ENCODE measurements at regions not wholly inside any gene's neighbourhood (a gene's known extent, or its start where the extent isn't known, plus 50 kb on each side); places are given as distances from the start of the nearest gene placed in this dataset.

GRCh38 chr21:15164678-15165303 lies 100.0 kb upstream of the NRIP1 start:
- WGBS, 2 experiments (ENCODE audit: low coverage in 1 of 2, low lambda C conversion rate in 2 of 2, missing lambda C conversion rate in 2 of 2), result 57 to 58% methylated on average over 2 of the region's 2 CpGs
- Histone ChIP-seq H3K27ac (no peak overlapping the region), H3K4me2 (ENCODE audit: unreplicated experiment) (no peak overlapping the region), H3K9me3 (ENCODE audit: low read depth) (no peaks in the 10 kb centered on the region), H3F3A (ENCODE audit: insufficient read depth) (no peaks in the 10 kb centered on the region), H3K4me3 (no peak overlapping the region), H3K4me1 (ENCODE audit: insufficient read depth) (no peaks in the 10 kb centered on the region), H3K9me2 (ENCODE audit: insufficient read depth) (no peaks in the 10 kb centered on the region), H2AFZ (no peak overlapping the region), H3K79me2 (ENCODE audit: insufficient read depth) (no peaks in the 10 kb centered on the region), H4K20me1 (ENCODE audit: insufficient read depth) (no peaks in the 10 kb centered on the region), H3K36me3 (ENCODE audit: low read depth) (no peaks in the 10 kb centered on the region), H3K9ac (no peak overlapping the region), H3K27me3 (replicated peaks; ENCODE audit: insufficient read depth) (no peaks in the 10 kb centered on the region; the same call in 1 of the 2 replicates)
- TF ChIP-seq EZH2 (IDR thresholded peaks at IDR 0.05; ENCODE audit: insufficient read depth, poor library complexity, severe bottlenecking), result no peak
- TF ChIP-seq EZH2phosphoT487 (IDR thresholded peaks at IDR 0.05; ENCODE audit: insufficient read depth, low read depth), result no peak
- in situ Hi-C loops (cut with MboI), result no loop called here
- DNase-seq, result peak; percentile 2

- Histone ChIP-seq H3K9me2 (ENCODE audit: insufficient read depth) (no peaks in the 10 kb centered on the region), H3K9me3 (ENCODE audit: low read depth) (no peaks in the 10 kb centered on the region), H3K79me2 (ENCODE audit: insufficient read depth) (no peaks in the 10 kb centered on the region), H3K4me1 (ENCODE audit: insufficient read depth) (no peaks in the 10 kb centered on the region), H3K9ac (no peak overlapping the region), H4K20me1 (ENCODE audit: insufficient read depth) (no peaks in the 10 kb centered on the region), H3K27ac (no peak overlapping the region), H3K4me2 (ENCODE audit: unreplicated experiment) (no peak overlapping the region), H3K4me3 (no peak overlapping the region), H3F3A (ENCODE audit: insufficient read depth) (no peaks in the 10 kb centered on the region), H3K36me3 (ENCODE audit: low read depth) (no peaks in the 10 kb centered on the region), H2AFZ (no peak overlapping the region), H3K27me3 (replicated peaks; ENCODE audit: insufficient read depth) (no peaks in the 10 kb centered on the region; the same call in 1 of the 2 replicates)
- TF ChIP-seq EZH2phosphoT487 (IDR thresholded peaks at IDR 0.05; ENCODE audit: insufficient read depth, low read depth), result no peak
- no peak for TF ChIP-seq EZH2 (IDR thresholded peaks at IDR 0.05; ENCODE audit: insufficient read depth, poor library complexity, severe bottlenecking)
- in situ Hi-C loops (cut with MboI), result no loop called here
- WGBS, 2 experiments (ENCODE audit: low coverage in 1 of 2, low lambda C conversion rate in 2 of 2, missing lambda C conversion rate in 2 of 2), result 22 to 23% methylated on average over 2 of the region's 2 CpGs
- no peak for DNase-seq
Observed at GRCh38 chr21:15170614-15171013, 105.8 kb upstream of the NRIP1 start.

- no peak for DNase-seq
- no peaks in the 10 kb centered on the region; the same call in 1 of the 2 replicates for H3K27me3 ChIP-seq (replicated peaks; ENCODE audit: insufficient read depth)
Observed at GRCh38 chr21:15171546-15171945, 106.7 kb upstream of the NRIP1 start.

GRCh38 chr21:15172963-15173362 lies 108.2 kb upstream of the NRIP1 start:
- H3F3A ChIP-seq (ENCODE audit: insufficient read depth), result no peaks in the 10 kb centered on the region
- H3K4me3 ChIP-seq, result no peak overlapping the region
- H2AFZ ChIP-seq, result no peak overlapping the region
- H3K27me3 ChIP-seq (replicated peaks; ENCODE audit: insufficient read depth), result no peaks in the 10 kb centered on the region
- no peaks in the 10 kb centered on the region for H3K9me3 ChIP-seq (ENCODE audit: low read depth)
- in situ Hi-C loops (cut with MboI), result no loop called here
- H3K4me2 ChIP-seq (ENCODE audit: unreplicated experiment), result no peak overlapping the region
- 43 to 45% methylated on average over 3 of the region's 3 CpGs for WGBS, 2 experiments (ENCODE audit: low coverage in 1 of 2, low lambda C conversion rate in 2 of 2, missing lambda C conversion rate in 2 of 2)
- H4K20me1 ChIP-seq (ENCODE audit: insufficient read depth), result no peaks in the 10 kb centered on the region
- DNase-seq, result no peak
- H3K4me1 ChIP-seq (ENCODE audit: insufficient read depth), result no peaks in the 10 kb centered on the region
- no peak overlapping the region for H3K27ac ChIP-seq
- no peaks in the 10 kb centered on the region for H3K79me2 ChIP-seq (ENCODE audit: insufficient read depth)
- no peaks in the 10 kb centered on the region for H3K9me2 ChIP-seq (ENCODE audit: insufficient read depth)
- no peak for TF ChIP-seq EZH2phosphoT487 (IDR thresholded peaks at IDR 0.05; ENCODE audit: insufficient read depth, low read depth)
- TF ChIP-seq EZH2 (IDR thresholded peaks at IDR 0.05; ENCODE audit: insufficient read depth, poor library complexity, severe bottlenecking), result no peak
- H3K9ac ChIP-seq, result no peak overlapping the region
- H3K36me3 ChIP-seq (ENCODE audit: low read depth), result no peaks in the 10 kb centered on the region

More at GRCh38 chr21:15171546-15171945, 106.7 kb upstream of the NRIP1 start:
- H3K27ac ChIP-seq, result no peak overlapping the region
- H3K9me2 ChIP-seq (ENCODE audit: insufficient read depth), result no peaks in the 10 kb centered on the region
- no peaks in the 10 kb centered on the region for H3K9me3 ChIP-seq (ENCODE audit: low read depth)
- no peaks in the 10 kb centered on the region for H3K36me3 ChIP-seq (ENCODE audit: low read depth)
- no peak overlapping the region for H2AFZ ChIP-seq
- H3K4me1 ChIP-seq (ENCODE audit: insufficient read depth), result no peaks in the 10 kb centered on the region
- no peak overlapping the region for H3K4me3 ChIP-seq
- H3K9ac ChIP-seq, result no peak overlapping the region
- H3K4me2 ChIP-seq (ENCODE audit: unreplicated experiment), result no peak overlapping the region
- H4K20me1 ChIP-seq (ENCODE audit: insufficient read depth), result no peaks in the 10 kb centered on the region
- TF ChIP-seq EZH2phosphoT487 (IDR thresholded peaks at IDR 0.05; ENCODE audit: insufficient read depth, low read depth) (no peak), EZH2 (IDR thresholded peaks at IDR 0.05; ENCODE audit: insufficient read depth, poor library complexity, severe bottlenecking) (no peak)
- in situ Hi-C loops (cut with MboI), result no loop called here
- no peaks in the 10 kb centered on the region for H3F3A ChIP-seq (ENCODE audit: insufficient read depth)
- no peaks in the 10 kb centered on the region for H3K79me2 ChIP-seq (ENCODE audit: insufficient read depth)
- WGBS, 2 experiments (ENCODE audit: low coverage in 1 of 2, low lambda C conversion rate in 2 of 2, missing lambda C conversion rate in 2 of 2), result 57 to 59% methylated on average over 4 of the region's 4 CpGs
